HG03460 (cell line): ENCODE measurements at regions not wholly inside any gene's neighbourhood (a gene's known extent, or its start where the extent isn't known, plus 50 kb on each side); places are given as distances from the start of the nearest gene placed in this dataset.
"Not testable (repeated sequence)": the region's sequence is repeated elsewhere in the genome, so short reads cannot be mapped to it uniquely, and the experiment has no call there.

ENCODE experiments used
- ATAC-seq: cut with Tn5 transposase; IDR thresholded peaks from one replicate; pipeline ENCODE4 v1.9.1; 2021; ENCODE audit not compliant: unreplicated experiment

GRCh38 chr4:30124621-30125020, 595.5 kb upstream of the PCDH7 start:
- ATAC-seq, result not testable (repeated sequence)

DNA sequence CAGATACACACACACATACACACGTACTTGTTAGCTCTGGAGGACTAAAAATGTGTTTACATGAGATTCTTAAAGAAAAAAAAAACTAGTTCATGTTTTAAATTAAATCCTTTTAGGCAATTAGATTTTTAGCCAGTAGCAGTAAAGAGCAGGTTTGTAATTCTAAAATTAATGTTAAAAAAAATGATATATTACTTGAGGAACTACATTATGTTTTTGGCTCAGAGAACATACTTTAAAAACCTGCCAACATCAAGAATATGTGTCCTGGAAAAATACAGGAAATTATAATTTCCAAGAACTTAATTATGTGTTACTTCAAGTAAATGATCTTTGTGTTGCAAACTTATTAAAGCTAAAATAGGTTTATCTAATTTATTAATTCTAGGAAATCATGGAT, 594.3 kb upstream of the PCDH7 start:
- ATAC-seq, result no peak

GRCh38 chr4:30126351-30126750, 593.8 kb upstream of the PCDH7 start:
- ATAC-seq, result no peak

GRCh38 chr4:30148828-30149227, 571.3 kb upstream of the PCDH7 start:
- ATAC-seq, result not testable (repeated sequence)

DNA sequence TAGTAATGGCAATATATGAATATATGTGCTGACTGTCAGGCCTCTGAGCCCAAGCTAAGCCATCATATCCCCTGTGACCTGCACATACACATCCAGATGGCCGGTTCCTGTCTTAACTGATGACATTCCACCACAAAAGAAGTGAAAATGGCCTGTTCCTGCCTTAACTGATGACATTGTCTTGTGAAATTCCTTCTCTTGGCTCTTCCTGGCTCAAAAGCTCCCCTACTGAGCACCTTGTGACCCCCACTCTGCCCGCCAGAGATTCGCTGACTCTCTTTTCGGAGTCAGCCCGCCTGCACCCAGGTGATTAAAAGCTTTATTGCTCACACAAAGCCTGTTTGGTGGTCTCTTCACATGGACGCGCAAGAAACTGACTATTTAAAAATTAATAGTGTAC, 570.6 kb upstream of the PCDH7 start:
- not testable (repeated sequence) for ATAC-seq

GRCh38 chr4:30153427-30153826, 566.7 kb upstream of the PCDH7 start:
- ATAC-seq, result no peak

DNA sequence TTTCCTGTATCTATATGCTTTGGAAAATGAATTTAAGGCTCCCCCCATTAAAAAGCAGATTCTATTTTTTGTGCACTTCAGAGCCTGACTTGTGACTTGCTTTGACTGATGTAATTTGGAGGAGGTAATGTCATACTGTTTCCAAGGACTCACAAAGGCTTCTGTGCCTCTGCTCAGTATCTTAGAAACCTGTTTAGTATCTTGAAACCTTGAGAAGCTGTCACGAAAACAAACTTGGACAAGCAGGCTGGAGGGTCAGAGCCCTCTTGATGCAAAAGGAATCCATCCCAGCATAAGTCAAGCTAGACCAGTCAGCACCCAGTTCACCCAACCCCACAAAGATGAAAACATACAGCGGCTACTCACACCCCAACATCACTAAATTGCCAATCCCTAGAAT, 560.0 kb upstream of the PCDH7 start:
- ATAC-seq, result no peak

DNA sequence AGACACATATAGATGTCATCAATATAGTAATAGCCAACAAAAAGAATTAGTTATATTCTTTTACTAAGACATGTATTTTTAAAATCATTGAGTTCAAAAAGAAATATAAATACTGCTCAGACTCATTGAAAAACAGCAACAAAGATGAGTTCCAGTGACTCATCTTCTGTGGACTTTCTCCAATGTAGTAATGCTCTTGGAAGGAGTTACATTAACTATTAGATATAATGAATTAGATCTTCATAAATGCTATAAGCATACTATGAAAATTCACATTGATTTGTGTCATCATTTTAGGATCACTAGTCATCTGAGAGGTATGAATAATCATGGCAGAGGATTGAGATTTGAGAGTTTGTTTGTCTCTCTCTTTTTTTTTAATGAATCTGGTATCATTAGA, 547.8 kb upstream of the PCDH7 start:
- ATAC-seq, result no peak

GRCh38 chr4:30181512-30181911, 538.7 kb upstream of the PCDH7 start:
- no peak for ATAC-seq

DNA sequence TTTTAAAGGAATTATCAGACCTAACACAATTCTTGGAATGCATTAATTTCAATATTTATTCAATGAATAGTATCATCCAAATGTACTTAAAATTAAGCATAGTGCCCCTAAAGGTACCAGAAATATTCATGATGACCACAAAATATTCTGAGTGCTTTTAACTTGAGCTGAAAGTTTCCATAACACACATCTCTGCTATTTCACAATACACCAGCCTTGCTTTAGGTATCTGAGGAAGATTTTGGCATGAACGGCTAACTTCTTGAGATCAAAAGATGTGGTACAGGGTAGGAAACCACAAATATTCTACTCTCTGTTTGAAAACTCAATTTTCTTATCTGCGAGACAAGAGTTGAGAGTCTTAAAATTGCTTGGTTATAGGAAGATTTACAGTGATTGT, 538.3 kb upstream of the PCDH7 start:
- no peak for ATAC-seq

DNA sequence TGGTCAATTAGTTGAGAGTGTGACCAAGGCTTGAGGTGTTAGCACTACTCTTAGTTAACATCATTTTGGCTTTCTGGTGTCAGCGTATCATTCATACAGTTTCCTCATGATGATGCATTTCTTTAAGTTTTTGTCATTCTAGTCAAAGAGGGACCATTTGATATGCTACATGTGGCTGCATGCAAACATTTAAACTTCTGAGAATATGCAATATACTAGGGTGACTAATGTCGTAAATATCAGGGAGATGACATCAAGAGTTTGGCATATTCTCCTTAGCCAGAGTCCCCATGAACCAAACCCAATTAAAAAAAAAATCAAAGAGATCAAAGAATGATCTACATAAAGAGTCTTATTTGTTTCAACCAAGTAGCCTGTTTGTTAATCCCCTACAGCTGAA, 537.4 kb upstream of the PCDH7 start:
- ATAC-seq, result no peak

DNA sequence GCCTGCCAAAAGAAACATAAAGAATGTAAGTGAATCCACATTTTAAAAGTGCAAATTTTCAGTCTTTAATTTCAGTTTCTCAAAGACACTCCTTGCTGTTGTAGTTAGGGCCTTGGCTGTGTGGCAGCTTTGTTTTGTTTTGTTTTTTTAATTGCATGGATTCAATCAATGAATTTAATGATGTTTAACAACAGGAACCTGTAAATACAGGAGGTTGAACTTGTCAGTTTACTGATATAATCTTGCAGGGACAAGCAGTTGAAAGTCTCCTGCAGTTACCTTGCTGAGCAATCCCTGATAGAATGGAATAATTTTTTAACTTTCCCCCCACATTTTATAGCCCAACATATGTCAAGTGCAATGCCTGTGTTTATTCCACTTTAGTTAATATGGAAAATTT, 528.3 kb upstream of the PCDH7 start:
- no peak for ATAC-seq

DNA sequence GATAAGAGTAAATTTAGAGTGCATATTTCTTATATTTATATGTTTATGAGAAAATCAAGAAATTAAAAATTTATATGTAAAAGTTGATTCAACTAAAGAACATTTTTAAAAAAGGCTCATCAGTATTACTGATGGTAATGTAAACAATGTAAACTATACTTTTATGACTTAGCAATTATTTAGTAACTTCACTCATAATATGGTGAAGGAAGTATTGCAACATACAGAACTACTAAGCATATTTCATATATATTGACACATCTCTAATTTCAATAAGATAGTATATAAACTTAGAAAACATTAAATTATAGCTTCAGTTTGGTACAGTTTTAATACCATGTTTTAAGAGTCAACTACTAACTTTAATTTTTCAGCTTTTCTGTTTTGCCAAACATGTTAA, 512.8 kb upstream of the PCDH7 start:
- no peak for ATAC-seq

GRCh38 chr4:30208731-30209435, 511.3 kb upstream of the PCDH7 start:
- ATAC-seq, result no peak

DNA sequence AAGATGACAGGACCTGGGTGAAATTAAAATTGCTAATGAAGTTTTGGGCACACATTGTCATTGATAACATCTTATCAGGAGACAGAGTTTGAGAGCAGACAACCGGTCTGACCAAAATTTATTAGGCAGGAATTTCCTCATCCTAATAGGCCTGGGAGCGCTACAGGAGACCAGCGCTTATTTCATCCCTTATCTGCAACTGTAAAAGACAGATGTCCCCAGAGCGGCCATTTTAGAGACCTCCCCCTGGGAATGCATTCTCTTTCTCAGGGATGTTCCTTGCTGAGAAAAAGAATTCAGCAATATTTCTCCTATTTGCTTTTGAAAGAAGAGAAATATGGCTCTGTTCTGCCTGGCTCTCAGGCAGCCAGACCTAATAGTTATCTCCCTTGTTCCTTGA, 504.2 kb upstream of the PCDH7 start:
- ATAC-seq, result not testable (repeated sequence)

DNA sequence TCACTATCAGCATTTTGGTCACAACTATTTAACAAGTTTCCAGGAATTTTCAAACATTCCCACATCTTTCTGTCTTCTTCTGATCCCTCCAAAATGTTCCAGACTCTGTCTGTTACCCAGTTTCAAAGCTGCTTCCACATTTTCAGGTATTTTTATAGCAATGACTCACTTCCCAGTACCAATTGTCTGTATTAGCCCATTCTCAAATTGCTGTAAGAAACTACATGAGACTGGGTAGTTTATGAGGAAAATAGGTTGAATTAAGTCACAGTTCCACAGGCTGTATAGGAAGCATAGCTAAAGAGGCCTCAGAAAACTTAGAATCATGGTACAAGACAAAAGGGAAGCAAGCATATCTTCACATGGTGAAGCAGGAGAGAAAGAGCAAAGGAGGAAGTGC, 475.0 kb upstream of the PCDH7 start:
- ATAC-seq, result no peak

- no peak for ATAC-seq
Observed at GRCh38 chr4:30256116-30256832, 463.9 kb upstream of the PCDH7 start.

- no peak for ATAC-seq
Observed at GRCh38 chr4:30258949-30259348, 461.2 kb upstream of the PCDH7 start.

- no peak for ATAC-seq
Observed at GRCh38 chr4:30262379-30262778, 457.8 kb upstream of the PCDH7 start.

GRCh38 chr4:30264465-30264864, 455.7 kb upstream of the PCDH7 start:
- no peak for ATAC-seq

GRCh38 chr4:30265716-30266115, 454.5 kb upstream of the PCDH7 start:
- no peak for ATAC-seq

- no peak for ATAC-seq
Observed at GRCh38 chr4:30268370-30268769, 451.8 kb upstream of the PCDH7 start.

- ATAC-seq, result no peak
Observed at GRCh38 chr4:30269850-30270249, 450.3 kb upstream of the PCDH7 start.
